ENCODE measurements at regions not wholly inside any gene's neighbourhood (a gene's known extent, or its start where the extent isn't known, plus 50 kb on each side); places are given as distances from the start of the nearest gene placed in this dataset.

DNA sequence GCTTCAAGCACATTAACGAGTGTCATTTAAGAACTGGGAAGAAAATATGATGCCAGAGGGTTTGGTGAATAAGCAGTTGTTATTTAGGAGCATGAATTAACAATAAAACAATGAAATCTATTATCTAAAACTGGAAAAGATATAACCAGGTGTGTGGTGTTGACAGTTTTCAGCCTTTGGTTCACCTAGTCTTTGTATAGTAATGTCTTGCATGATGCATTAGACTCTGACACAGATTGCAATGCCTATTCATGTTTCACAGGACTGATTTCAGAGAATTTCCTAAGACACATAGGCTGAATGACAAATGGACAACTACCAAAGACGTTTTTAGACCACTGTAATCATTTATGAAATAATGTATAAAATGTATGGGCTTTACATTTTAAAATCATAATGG is 135.1 kb upstream of the CAV2 start:
- no peak for DNase-seq (ENCODE audit: low read depth in 1 of 2, low spot score in 1 of 2)
- Histone ChIP-seq H3K27ac (replicated peaks) (no peak overlapping the region), H3K27me3 (ENCODE audit: insufficient read depth, poor library complexity, severe bottlenecking) (no peaks in the 10 kb centered on the region), H3K4me3 (replicated peaks; ENCODE audit: insufficient read depth, low read length) (no peak overlapping the region)
- TF ChIP-seq, protein P1, sequence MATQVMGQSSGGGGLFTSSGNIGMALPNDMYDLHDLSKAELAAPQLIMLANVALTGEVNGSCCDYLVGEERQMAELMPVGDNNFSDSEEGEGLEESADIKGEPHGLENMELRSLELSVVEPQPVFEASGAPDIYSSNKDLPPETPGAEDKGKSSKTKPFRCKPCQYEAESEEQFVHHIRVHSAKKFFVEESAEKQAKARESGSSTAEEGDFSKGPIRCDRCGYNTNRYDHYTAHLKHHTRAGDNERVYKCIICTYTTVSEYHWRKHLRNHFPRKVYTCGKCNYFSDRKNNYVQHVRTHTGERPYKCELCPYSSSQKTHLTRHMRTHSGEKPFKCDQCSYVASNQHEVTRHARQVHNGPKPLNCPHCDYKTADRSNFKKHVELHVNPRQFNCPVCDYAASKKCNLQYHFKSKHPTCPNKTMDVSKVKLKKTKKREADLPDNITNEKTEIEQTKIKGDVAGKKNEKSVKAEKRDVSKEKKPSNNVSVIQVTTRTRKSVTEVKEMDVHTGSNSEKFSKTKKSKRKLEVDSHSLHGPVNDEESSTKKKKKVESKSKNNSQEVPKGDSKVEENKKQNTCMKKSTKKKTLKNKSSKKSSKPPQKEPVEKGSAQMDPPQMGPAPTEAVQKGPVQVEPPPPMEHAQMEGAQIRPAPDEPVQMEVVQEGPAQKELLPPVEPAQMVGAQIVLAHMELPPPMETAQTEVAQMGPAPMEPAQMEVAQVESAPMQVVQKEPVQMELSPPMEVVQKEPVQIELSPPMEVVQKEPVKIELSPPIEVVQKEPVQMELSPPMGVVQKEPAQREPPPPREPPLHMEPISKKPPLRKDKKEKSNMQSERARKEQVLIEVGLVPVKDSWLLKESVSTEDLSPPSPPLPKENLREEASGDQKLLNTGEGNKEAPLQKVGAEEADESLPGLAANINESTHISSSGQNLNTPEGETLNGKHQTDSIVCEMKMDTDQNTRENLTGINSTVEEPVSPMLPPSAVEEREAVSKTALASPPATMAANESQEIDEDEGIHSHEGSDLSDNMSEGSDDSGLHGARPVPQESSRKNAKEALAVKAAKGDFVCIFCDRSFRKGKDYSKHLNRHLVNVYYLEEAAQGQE (IDR thresholded peaks at IDR 0.05; ENCODE audit: insufficient replicate concordance, low read depth): no peak
- TF ChIP-seq CTCF (IDR thresholded peaks at IDR 0.05; ENCODE audit: insufficient read depth, low read length): no peak
- TF ChIP-seq GABPA (IDR thresholded peaks at IDR 0.05; ENCODE audit: low read depth): no peak
- no peak for TF ChIP-seq POLR2AphosphoS5 (IDR thresholded peaks at IDR 0.05; ENCODE audit: low read depth)
- no peak for TF ChIP-seq SPI1 (IDR thresholded peaks at IDR 0.05; ENCODE audit: borderline replicate concordance, low read depth)

- Histone ChIP-seq H3K27ac (replicated peaks) (no peak overlapping the region), H3K27me3 (ENCODE audit: insufficient read depth, poor library complexity, severe bottlenecking) (no peaks in the 10 kb centered on the region), H3K4me3 (replicated peaks; ENCODE audit: insufficient read depth, low read length) (no peak overlapping the region)
- no peak for DNase-seq (ENCODE audit: low read depth in 1 of 2, low spot score in 1 of 2)
- no peak for TF ChIP-seq SPI1 (IDR thresholded peaks at IDR 0.05; ENCODE audit: borderline replicate concordance, low read depth)
Measured at GRCh38 chr7:116365797-116366196, 133.7 kb upstream of the CAV2 start.

- Histone ChIP-seq H3K4me3 (replicated peaks; ENCODE audit: insufficient read depth, low read length) (no peak overlapping the region), H3K27ac (replicated peaks) (no peak overlapping the region), H3K27me3 (ENCODE audit: insufficient read depth, poor library complexity, severe bottlenecking) (no peaks in the 10 kb centered on the region)
- DNase-seq (ENCODE audit: low read depth in 1 of 2, low spot score in 1 of 2): no peak
- TF ChIP-seq CTCF (IDR thresholded peaks at IDR 0.05; ENCODE audit: insufficient read depth, low read length) (no peak), GABPA (IDR thresholded peaks at IDR 0.05; ENCODE audit: low read depth) (no peak), POLR2AphosphoS5 (IDR thresholded peaks at IDR 0.05; ENCODE audit: low read depth) (no peak), SPI1 (IDR thresholded peaks at IDR 0.05; ENCODE audit: borderline replicate concordance, low read depth) (no peak)
- TF ChIP-seq, protein P1 (IDR thresholded peaks at IDR 0.05; ENCODE audit: insufficient replicate concordance, low read depth): no peak
Measured at GRCh38 chr7:116367171-116367813, 132.2 kb upstream of the CAV2 start.

- DNase-seq (ENCODE audit: low read depth in 1 of 2, low spot score in 1 of 2): no peak
- Histone ChIP-seq H3K27ac (replicated peaks) (no peak overlapping the region), H3K27me3 (ENCODE audit: insufficient read depth, poor library complexity, severe bottlenecking) (no peaks in the 10 kb centered on the region)
Measured at GRCh38 chr7:116368965-116369364, 130.6 kb upstream of the CAV2 start.

More at GRCh38 chr7:116368965-116369364, 130.6 kb upstream of the CAV2 start:
- no peak overlapping the region for H3K4me3 ChIP-seq (replicated peaks; ENCODE audit: insufficient read depth, low read length)
- no peak for TF ChIP-seq SPI1 (IDR thresholded peaks at IDR 0.05; ENCODE audit: borderline replicate concordance, low read depth)
- no peak for TF ChIP-seq CTCF (IDR thresholded peaks at IDR 0.05; ENCODE audit: insufficient read depth, low read length)
- no peak for TF ChIP-seq GABPA (IDR thresholded peaks at IDR 0.05; ENCODE audit: low read depth)
- TF ChIP-seq, protein P1 (IDR thresholded peaks at IDR 0.05; ENCODE audit: insufficient replicate concordance, low read depth): no peak
- no peak for TF ChIP-seq POLR2AphosphoS5 (IDR thresholded peaks at IDR 0.05; ENCODE audit: low read depth)

Measured in HL-60 (cell line).